GM18498 (cell line): ENCODE measurements at regions not wholly inside any gene's neighbourhood (a gene's known extent, or its start where the extent isn't known, plus 50 kb on each side); places are given as distances from the start of the nearest gene placed in this dataset.
"Not testable (repeated sequence)": the region's sequence is repeated elsewhere in the genome, so short reads cannot be mapped to it uniquely, and the experiment has no call there.

Experiments used
- ATAC-seq: cut with Tn5 transposase; IDR thresholded peaks from one replicate; pipeline ENCODE4 v1.9.1; 2021; ENCODE audit warnings: mild to moderate bottlenecking, moderate library complexity; ENCODE audit not compliant: unreplicated experiment

GRCh38 chr2:187610450-187610849 lies 56.2 kb upstream of the TFPI start:
- not testable (repeated sequence) for ATAC-seq

- ATAC-seq: no peak
Observed at GRCh38 chr2:187612857-187613256, 58.6 kb upstream of the TFPI start.

- ATAC-seq: no peak
Observed at GRCh38 chr2:187614756-187615155, 60.5 kb upstream of the TFPI start.

- ATAC-seq: no peak
Observed at GRCh38 chr2:187615364-187615763, 61.1 kb upstream of the TFPI start.

- no peak for ATAC-seq
Observed at GRCh38 chr2:187615902-187616301, 61.7 kb upstream of the TFPI start.

- ATAC-seq: no peak
Observed at GRCh38 chr2:187617120-187617519, 62.9 kb upstream of the TFPI start.

- no peak for ATAC-seq
Observed at GRCh38 chr2:187617905-187618304, 63.7 kb upstream of the TFPI start.

- no peak for ATAC-seq
Observed at GRCh38 chr2:187618813-187619212, 64.6 kb upstream of the TFPI start.

GRCh38 chr2:187627153-187627552 lies 72.9 kb upstream of the TFPI start:
- ATAC-seq: no peak

GRCh38 chr2:187636731-187637391 lies 82.6 kb upstream of the TFPI start:
- not testable (repeated sequence) for ATAC-seq

GRCh38 chr2:187637392-187637740 lies 83.1 kb upstream of the TFPI start:
- not testable (repeated sequence) for ATAC-seq

- ATAC-seq: not testable (repeated sequence)
Observed at GRCh38 chr2:187637771-187638170, 83.5 kb upstream of the TFPI start.

GRCh38 chr2:187638840-187639239 lies 84.6 kb upstream of the TFPI start:
- no peak for ATAC-seq

- ATAC-seq: no peak
Observed at GRCh38 chr2:187640926-187641510, 86.8 kb upstream of the TFPI start.

- no peak for ATAC-seq
Observed at GRCh38 chr2:187642498-187642897, 88.3 kb upstream of the TFPI start.

- ATAC-seq: no peak
Observed at GRCh38 chr2:187644486-187644885, 90.3 kb upstream of the TFPI start.

- ATAC-seq: no peak
Observed at GRCh38 chr2:187644981-187645380, 90.7 kb upstream of the TFPI start.

- no peak for ATAC-seq
Observed at GRCh38 chr2:187646556-187646955, 92.3 kb upstream of the TFPI start.

GRCh38 chr2:187654535-187654934 lies 100.3 kb upstream of the TFPI start:
- no peak for ATAC-seq

- no peak for ATAC-seq
Observed at GRCh38 chr2:187655001-187655400, 100.8 kb upstream of the TFPI start.

GRCh38 chr2:187656123-187656522 lies 101.9 kb upstream of the TFPI start:
- ATAC-seq: no peak

- peak; percentile 65 for ATAC-seq
Observed at GRCh38 chr2:187658952-187659525, 104.8 kb upstream of the TFPI start.

GRCh38 chr2:187676050-187676449 lies 121.8 kb upstream of the TFPI start:
- ATAC-seq: not testable (repeated sequence)
